ENCODE measurements at regions not wholly inside any gene's neighbourhood (a gene's known extent, or its start where the extent isn't known, plus 50 kb on each side); places are given as distances from the start of the nearest gene placed in this dataset.

DNA sequence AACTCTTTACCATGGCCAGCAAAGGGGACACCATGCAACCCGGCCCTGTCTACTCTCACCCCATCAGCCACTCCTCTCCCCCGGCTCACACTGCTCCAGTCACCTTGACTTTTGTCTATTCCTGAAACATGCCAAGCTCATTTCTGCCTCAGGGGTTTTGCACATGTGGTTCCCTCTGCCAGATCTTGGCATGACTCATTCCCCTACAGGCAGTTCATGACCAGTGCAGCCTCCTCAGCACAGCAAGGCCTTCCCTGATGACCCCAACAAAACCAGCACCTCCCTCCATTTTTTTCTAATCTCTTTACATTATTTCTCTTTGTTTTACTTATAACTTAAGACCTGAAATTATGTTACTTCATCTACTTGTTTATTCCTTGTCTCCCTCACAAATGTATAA, 58.6 kb upstream of the GJB5 start:
- TF ChIP-seq HMGXB4 (CRISPR knock-in tag; IDR thresholded peaks at IDR 0.05; ENCODE audit: borderline replicate concordance) (no peak), POLR2A (IDR thresholded peaks at IDR 0.05; ENCODE audit: low read length) (no peak), EP300 (IDR thresholded peaks at IDR 0.05) (no peak), MYC (IDR thresholded peaks at IDR 0.05; ENCODE audit: borderline replicate concordance, low read length) (no peak), FOSL2 (IDR thresholded peaks at IDR 0.05) (no peak), FOSL2 (CRISPR knock-in tag; IDR thresholded peaks at IDR 0.05) (no peak), RAD21 (conservative IDR thresholded peaks at IDR 0.05 in 1 of 2, IDR thresholded peaks at IDR 0.05 in 1 of 2) (no peak), KDM5A (IDR thresholded peaks at IDR 0.05) (no peak)
- TF ChIP-seq, protein P1, sequence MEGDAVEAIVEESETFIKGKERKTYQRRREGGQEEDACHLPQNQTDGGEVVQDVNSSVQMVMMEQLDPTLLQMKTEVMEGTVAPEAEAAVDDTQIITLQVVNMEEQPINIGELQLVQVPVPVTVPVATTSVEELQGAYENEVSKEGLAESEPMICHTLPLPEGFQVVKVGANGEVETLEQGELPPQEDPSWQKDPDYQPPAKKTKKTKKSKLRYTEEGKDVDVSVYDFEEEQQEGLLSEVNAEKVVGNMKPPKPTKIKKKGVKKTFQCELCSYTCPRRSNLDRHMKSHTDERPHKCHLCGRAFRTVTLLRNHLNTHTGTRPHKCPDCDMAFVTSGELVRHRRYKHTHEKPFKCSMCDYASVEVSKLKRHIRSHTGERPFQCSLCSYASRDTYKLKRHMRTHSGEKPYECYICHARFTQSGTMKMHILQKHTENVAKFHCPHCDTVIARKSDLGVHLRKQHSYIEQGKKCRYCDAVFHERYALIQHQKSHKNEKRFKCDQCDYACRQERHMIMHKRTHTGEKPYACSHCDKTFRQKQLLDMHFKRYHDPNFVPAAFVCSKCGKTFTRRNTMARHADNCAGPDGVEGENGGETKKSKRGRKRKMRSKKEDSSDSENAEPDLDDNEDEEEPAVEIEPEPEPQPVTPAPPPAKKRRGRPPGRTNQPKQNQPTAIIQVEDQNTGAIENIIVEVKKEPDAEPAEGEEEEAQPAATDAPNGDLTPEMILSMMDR (IDR thresholded peaks at IDR 0.05): no peak
- TF ChIP-seq, protein P2, sequence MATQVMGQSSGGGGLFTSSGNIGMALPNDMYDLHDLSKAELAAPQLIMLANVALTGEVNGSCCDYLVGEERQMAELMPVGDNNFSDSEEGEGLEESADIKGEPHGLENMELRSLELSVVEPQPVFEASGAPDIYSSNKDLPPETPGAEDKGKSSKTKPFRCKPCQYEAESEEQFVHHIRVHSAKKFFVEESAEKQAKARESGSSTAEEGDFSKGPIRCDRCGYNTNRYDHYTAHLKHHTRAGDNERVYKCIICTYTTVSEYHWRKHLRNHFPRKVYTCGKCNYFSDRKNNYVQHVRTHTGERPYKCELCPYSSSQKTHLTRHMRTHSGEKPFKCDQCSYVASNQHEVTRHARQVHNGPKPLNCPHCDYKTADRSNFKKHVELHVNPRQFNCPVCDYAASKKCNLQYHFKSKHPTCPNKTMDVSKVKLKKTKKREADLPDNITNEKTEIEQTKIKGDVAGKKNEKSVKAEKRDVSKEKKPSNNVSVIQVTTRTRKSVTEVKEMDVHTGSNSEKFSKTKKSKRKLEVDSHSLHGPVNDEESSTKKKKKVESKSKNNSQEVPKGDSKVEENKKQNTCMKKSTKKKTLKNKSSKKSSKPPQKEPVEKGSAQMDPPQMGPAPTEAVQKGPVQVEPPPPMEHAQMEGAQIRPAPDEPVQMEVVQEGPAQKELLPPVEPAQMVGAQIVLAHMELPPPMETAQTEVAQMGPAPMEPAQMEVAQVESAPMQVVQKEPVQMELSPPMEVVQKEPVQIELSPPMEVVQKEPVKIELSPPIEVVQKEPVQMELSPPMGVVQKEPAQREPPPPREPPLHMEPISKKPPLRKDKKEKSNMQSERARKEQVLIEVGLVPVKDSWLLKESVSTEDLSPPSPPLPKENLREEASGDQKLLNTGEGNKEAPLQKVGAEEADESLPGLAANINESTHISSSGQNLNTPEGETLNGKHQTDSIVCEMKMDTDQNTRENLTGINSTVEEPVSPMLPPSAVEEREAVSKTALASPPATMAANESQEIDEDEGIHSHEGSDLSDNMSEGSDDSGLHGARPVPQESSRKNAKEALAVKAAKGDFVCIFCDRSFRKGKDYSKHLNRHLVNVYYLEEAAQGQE (IDR thresholded peaks at IDR 0.05): no peak
